ENCODE measurements at regions not wholly inside any gene's neighbourhood (a gene's known extent, or its start where the extent isn't known, plus 50 kb on each side); places are given as distances from the start of the nearest gene placed in this dataset.

GRCh38 chr7:124645704-124646103 is 119.9 kb downstream of the GPR37 start (continued):
- TF ChIP-seq, protein P1, sequence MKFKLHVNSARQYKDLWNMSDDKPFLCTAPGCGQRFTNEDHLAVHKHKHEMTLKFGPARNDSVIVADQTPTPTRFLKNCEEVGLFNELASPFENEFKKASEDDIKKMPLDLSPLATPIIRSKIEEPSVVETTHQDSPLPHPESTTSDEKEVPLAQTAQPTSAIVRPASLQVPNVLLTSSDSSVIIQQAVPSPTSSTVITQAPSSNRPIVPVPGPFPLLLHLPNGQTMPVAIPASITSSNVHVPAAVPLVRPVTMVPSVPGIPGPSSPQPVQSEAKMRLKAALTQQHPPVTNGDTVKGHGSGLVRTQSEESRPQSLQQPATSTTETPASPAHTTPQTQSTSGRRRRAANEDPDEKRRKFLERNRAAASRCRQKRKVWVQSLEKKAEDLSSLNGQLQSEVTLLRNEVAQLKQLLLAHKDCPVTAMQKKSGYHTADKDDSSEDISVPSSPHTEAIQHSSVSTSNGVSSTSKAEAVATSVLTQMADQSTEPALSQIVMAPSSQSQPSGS (IDR thresholded peaks at IDR 0.05; ENCODE audit: low read length): no peak
- no peak for TF ChIP-seq BACH1 (IDR thresholded peaks at IDR 0.05; ENCODE audit: low read length)
